Hepatocyte (in vitro differentiated cells): ENCODE measurements at regions not wholly inside any gene's neighbourhood (a gene's known extent, or its start where the extent isn't known, plus 50 kb on each side); places are given as distances from the start of the nearest gene placed in this dataset.

Source experiments
- DNase-seq: peaks from one replicate; pipeline ENCODE4 v3.0.0-alpha.2; 2016; ENCODE audit warnings: low spot score
- H2AFZ ChIP-seq: fragments of 200-600 bp; sonication (generic); 2 replicates; pipeline ENCODE4 v1.6.0; 2016; ENCODE audit warnings: antibody characterized with exemption, mild to moderate bottlenecking
- H3K27ac ChIP-seq: fragments of 200-600 bp; sonication (generic); 2 replicates; pipeline ENCODE4 v1.5.1; 2016; ENCODE audit warnings: mild to moderate bottlenecking
- H3K27me3 ChIP-seq: fragments of 200-600 bp; sonication (generic); 2 replicates; pipeline ENCODE4 v1.6.1; 2016
- H3K36me3 ChIP-seq: fragments of 200-600 bp; sonication (generic); replicated peaks from 2 replicates; pipeline ENCODE4 v1.5.1; 2016; ENCODE audit warnings: low read depth; ENCODE audit not compliant: insufficient read depth
- H3K4me1 ChIP-seq: fragments of 200-600 bp; sonication (generic); 2 replicates; pipeline ENCODE4 v1.5.1; 2016; ENCODE audit warnings: mild to moderate bottlenecking, moderate library complexity; ENCODE audit not compliant: insufficient read depth
- H3K4me2 ChIP-seq: fragments of 200-600 bp; sonication (generic); 2 replicates; pipeline ENCODE4 v1.6.0; 2016
- H3K4me3 ChIP-seq: fragments of 200-600 bp; sonication (generic); 2 replicates; pipeline ENCODE4 v1.5.1; 2016; ENCODE audit warnings: mild to moderate bottlenecking
- H3K79me2 ChIP-seq: fragments of 200-600 bp; sonication (generic); 2 replicates; pipeline ENCODE4 v1.6.0; 2017; ENCODE audit warnings: mild to moderate bottlenecking
- H3K9me2 ChIP-seq: fragments of 200-600 bp; sonication (generic); replicated peaks from 2 replicates; pipeline ENCODE4 v1.6.0; 2017; ENCODE audit warnings: mild to moderate bottlenecking; ENCODE audit not compliant: insufficient read depth
- H3K9me3 ChIP-seq: fragments of 200-600 bp; sonication (generic); 2 replicates; pipeline ENCODE4 v1.5.1; 2016; ENCODE audit warnings: low read depth, mild to moderate bottlenecking
- H4K20me1 ChIP-seq: fragments of 200-600 bp; sonication (generic); 2 replicates; pipeline ENCODE4 v1.6.0; 2016; ENCODE audit warnings: mild to moderate bottlenecking; ENCODE audit not compliant: insufficient read depth, poor library complexity, severe bottlenecking
- CTCF ChIP-seq: fragments of 200-600 bp; sonication (generic); IDR thresholded peaks from 2 replicates; pipeline ENCODE4 v1.5.1; 2016; ENCODE audit warnings: antibody characterized with exemption, mild to moderate bottlenecking; ENCODE audit not compliant: poor library complexity
- EZH2 ChIP-seq: fragments of 200-600 bp; sonication (generic); IDR thresholded peaks from 2 replicates; pipeline ENCODE4 v1.6.1; 2016; ENCODE audit warnings: antibody characterized with exemption, mild to moderate bottlenecking, borderline replicate concordance
- EZH2phosphoT487 ChIP-seq: fragments of 200-600 bp; sonication (generic); IDR thresholded peaks from one replicate; pipeline ENCODE4 v1.6.1; 2018; ENCODE audit warnings: antibody characterized with exemption, mild to moderate bottlenecking, low read depth, moderate library complexity; ENCODE audit not compliant: unreplicated experiment, severe bottlenecking
- WGBS: methylation state at CpG from one replicate; pipeline ENCODE4 v1.1.6; 2016; ENCODE audit warnings: low lambda C conversion rate; ENCODE audit errors: missing lambda C conversion rate; 5-methylcytosine and 5-hydroxymethylcytosine counted together

- no peak for DNase-seq
- Histone ChIP-seq H3K27ac (no peak overlapping the region), H3K36me3 (no peaks in the 10 kb centered on the region), H2AFZ (no peak overlapping the region), H3K4me3 (no peak overlapping the region), H3K4me2 (no peak overlapping the region), H3K79me2 (no peaks in the 10 kb centered on the region), H3K9me2 (no peaks in the 10 kb centered on the region), H3K9me3 (no peaks in the 10 kb centered on the region), H4K20me1 (no peaks in the 10 kb centered on the region), H3K4me1 (no peaks in the 10 kb centered on the region), H3K27me3 (no peaks in the 10 kb centered on the region)
- 76% methylated on average over 3 of the region's 3 CpGs for WGBS
- no peak for TF ChIP-seq CTCF
- no peak for TF ChIP-seq EZH2phosphoT487
- no peak for TF ChIP-seq EZH2
These were observed 113.7 kb upstream of the TBL1X start for GRCh38 chrX:9351126-9351525.

DNA sequence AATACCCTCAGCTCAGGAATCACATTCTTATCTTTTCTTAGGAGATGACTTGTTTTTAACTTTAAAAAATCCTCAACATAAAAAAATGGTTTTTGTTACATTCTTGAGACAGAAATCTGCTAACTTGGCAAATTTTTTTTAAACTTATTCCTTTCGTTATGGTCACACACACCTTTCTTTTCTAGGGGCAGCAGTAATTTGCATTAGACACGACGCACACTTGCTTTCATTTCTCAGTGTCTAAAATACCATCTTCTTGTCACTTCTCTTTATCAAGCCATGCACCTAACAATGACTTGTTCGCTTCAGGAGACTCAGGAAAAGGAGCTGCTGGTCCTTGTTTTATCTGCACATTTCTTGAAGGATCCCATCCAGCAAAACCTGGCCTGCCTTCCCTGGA lies 112.6 kb upstream of the TBL1X start:
- 70% methylated on average over 4 of the region's 4 CpGs for WGBS

DNA sequence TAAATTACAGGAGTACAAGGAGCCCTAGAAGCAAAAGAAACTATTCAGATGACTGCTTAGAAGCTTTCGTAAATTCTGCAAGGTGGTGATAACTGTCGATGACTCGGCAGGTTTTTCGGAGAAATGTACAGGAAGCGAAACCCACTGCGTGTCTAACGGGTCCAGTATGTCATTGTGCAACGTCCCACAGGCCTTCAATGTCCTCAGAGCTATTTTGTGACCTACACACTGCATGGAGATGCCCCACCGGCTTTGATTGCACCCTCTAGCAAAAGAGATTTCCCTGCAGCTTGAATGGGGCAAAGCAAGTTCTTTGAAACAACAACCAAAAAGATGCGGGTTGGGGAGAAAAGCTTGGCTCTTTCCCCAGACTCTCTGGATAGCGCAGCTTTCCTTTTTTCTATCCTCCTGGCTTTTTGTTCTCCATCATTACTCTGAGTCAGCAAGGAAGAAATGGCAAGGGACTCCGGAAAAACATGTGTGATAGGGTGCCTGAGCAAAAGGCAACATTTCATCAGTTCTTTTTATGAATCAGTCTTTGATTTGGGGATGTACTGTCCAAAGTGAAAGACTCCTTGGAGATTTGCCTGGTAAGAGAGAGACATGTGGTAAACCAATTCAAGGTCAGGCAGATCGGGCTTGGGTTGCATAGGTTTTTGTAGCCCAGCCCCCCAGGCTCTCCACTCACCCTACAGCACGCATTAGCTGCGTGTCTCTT lies 112.0 kb upstream of the TBL1X start:
- no peak for DNase-seq
- TF ChIP-seq CTCF: no peak
- no peak for TF ChIP-seq EZH2
- TF ChIP-seq EZH2phosphoT487: no peak
- WGBS: 68% methylated on average over 15 of the region's 15 CpGs
- H2AFZ ChIP-seq: no peak overlapping the region
- no peak overlapping the region for H3K4me3 ChIP-seq
- no peaks in the 10 kb centered on the region for H3K27me3 ChIP-seq
- H3K4me1 ChIP-seq: no peaks in the 10 kb centered on the region
- no peaks in the 10 kb centered on the region for H3K9me3 ChIP-seq
- no peaks in the 10 kb centered on the region for H3K79me2 ChIP-seq
- H3K9me2 ChIP-seq: no peaks in the 10 kb centered on the region
- H3K36me3 ChIP-seq: no peaks in the 10 kb centered on the region
- H3K27ac ChIP-seq: no peak overlapping the region
- no peak overlapping the region for H3K4me2 ChIP-seq
- H4K20me1 ChIP-seq: no peaks in the 10 kb centered on the region

More for the DNA sequence above, 112.6 kb upstream of the TBL1X start:
- no peaks in the 10 kb centered on the region for H3K36me3 ChIP-seq
- no peaks in the 10 kb centered on the region for H3K9me3 ChIP-seq
- DNase-seq: no peak
- H3K4me3 ChIP-seq: no peak overlapping the region
- H3K4me1 ChIP-seq: no peaks in the 10 kb centered on the region
- H3K9me2 ChIP-seq: no peaks in the 10 kb centered on the region
- TF ChIP-seq CTCF: no peak
- no peak for TF ChIP-seq EZH2phosphoT487
- TF ChIP-seq EZH2: no peak
- no peaks in the 10 kb centered on the region for H4K20me1 ChIP-seq
- H2AFZ ChIP-seq: no peak overlapping the region
- no peaks in the 10 kb centered on the region for H3K27me3 ChIP-seq
- no peaks in the 10 kb centered on the region for H3K79me2 ChIP-seq
- no peak overlapping the region for H3K27ac ChIP-seq
- H3K4me2 ChIP-seq: no peak overlapping the region
